RKO (cell line): ENCODE measurements at regions not wholly inside any gene's neighbourhood (a gene's known extent, or its start where the extent isn't known, plus 50 kb on each side); places are given as distances from the start of the nearest gene placed in this dataset.
A peak's percentile ranks its signal among the peaks of the same experiment; 100 is the strongest.

Experiments used
- DNase-seq: peaks from one replicate; pipeline ENCODE4 v3.0.0-alpha.2; 2016; ENCODE audit warnings: low spot score

DNA sequence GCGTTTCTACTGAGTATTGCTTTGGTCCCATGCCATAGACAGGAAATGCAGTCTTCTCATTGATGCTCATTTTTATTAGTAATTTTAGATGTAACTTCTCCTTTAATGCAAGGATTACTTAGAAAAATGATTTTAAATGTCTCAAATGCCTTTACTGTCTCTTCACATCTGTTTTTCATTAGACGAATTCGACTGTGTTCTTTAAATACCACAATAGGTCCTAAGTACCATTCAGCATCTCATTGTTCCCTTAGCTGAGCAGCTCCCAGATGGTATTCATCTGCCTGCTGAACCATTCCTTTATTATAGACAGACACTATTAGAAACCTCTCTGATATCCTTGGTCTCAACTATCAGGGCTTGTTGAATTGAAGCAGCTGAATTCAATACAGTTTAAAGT lies 113.6 kb downstream of the LSMEM1 start:
- no peak for DNase-seq

DNA sequence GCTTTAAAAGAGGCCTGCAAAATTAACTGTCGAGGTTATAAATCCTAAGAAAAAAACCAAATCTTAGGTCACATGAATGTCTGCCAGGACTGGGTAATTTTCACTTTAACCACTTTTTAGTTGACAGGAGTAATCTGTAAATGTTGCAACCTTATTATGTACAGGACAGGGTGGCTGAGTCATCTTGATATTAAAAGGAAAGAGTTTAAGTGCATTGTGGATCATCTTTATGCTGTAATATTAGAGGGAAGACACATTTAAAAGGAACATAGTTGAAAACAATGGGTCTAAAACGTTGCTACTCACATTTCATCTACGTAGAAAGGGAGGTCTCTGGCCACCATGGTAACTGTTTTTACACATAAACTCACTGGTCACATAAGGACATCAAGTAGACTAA lies 115.5 kb downstream of the LSMEM1 start:
- DNase-seq = no peak

DNA sequence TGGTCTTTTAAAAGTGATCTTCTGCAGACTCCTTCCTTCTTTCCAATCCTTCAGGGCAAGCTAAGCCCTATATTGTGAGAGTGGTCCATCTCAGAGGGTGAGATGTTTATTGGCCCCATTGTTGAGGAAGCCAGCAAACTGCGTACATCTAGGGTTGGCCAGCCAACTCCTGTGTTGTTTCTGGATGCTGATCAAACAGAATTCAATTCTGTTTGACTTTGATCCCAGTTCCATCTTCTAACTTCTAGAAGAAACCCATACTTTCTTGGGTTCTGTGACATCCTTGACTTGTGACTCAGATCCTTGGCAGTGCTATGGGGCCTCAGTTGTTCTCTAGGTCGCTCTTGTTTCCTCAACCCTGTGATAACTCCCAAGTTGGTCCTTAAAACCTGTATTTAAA lies 116.2 kb downstream of the LSMEM1 start:
- DNase-seq = no peak

DNA sequence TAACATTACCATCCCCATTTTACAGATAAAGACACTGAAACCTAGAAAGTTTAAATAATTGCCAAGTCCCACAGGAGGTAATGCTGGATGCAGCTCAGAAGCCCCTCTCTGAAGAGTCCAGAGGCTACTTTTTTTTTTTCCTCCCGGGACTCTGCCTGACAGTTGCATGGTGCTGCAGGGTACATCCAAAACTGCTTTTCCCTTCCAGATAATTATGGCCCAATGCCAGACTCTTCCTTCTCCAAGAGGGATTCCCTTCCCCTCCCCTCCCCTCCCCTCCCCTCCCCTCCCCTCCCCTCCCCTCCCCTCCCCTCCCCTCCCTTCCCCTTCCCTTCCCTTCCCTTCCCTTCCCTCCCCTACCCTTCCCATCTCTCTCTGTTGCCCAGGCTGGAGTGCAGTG lies 122.9 kb downstream of the LSMEM1 start:
- no peak for DNase-seq

DNA sequence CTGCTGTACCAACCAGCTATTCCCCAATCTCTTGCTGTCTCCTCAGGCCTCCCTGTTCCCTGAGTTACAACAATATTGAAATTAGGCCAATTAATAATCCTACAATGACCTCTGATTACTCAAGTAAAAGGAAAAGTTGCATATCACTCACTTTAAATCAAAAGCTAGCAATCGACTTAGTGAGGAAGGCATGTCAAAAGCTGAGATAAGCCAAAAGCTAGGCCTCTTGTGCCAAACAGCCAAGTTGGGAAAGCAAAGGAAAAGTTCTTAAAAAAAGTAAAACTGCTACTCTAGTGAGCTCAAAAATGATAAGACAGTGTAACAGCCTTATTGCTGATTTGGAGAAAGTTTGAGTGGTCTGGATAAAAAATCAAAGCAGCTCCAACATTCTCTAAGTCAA lies 129.8 kb downstream of the LSMEM1 start:
- DNase-seq = no peak

DNA sequence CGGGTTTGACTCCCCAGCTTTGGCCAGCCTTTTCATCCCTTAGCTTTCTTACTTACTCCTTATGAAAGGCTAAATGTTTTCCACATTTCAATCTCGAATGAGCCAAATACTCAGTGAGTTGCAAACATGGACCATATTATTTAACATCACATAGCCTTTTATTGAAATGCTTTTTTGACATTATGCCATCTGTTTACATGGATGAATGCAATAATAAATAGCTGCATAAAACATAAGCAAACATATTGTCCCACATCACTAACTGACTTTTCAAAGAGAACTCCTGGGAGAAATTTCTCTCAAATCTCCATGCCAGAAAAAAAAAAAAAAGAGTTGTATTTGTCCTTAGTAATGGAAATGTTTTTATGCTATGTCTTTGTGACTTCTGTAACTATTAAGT lies 134.9 kb downstream of the LSMEM1 start:
- no peak for DNase-seq

DNA sequence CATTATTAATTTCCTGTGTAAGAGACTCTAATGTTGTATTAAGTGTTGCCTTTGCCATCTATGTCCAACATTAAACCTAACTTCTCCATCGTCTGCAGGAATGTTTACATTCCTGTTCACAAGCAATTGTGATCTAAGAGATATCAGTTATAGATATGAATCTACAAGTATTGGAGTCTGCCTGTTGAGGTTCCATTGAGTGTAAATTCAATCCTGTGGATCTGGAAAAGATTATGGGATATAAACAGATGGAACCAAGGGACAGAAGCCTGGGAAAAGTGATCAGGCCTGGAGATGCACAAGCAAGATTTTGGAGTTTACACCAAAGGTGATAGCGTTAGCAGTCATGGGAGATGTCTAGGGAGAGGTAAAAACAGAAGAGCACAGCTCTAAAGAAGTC lies 135.5 kb downstream of the LSMEM1 start:
- DNase-seq = no peak

DNA sequence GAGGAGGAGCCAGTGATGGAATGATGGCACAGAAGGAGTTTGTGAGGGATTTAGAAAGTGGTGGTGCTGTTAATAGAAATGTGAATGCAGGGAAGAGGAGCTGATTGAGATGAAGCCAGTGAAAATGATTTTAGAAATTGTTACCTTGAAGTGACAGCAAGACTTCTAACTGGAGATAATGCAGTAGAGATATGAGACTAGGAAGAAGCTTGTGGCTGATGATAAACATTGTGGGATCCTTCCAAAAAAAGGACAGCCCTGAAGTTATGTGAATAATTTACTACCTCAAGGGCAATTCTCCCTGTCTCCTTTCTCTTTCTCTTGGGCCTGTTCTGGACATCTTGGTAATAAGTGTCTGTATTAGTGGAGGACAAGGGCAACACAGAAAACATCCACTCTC lies 138.6 kb downstream of the LSMEM1 start:
- no peak for DNase-seq

DNA sequence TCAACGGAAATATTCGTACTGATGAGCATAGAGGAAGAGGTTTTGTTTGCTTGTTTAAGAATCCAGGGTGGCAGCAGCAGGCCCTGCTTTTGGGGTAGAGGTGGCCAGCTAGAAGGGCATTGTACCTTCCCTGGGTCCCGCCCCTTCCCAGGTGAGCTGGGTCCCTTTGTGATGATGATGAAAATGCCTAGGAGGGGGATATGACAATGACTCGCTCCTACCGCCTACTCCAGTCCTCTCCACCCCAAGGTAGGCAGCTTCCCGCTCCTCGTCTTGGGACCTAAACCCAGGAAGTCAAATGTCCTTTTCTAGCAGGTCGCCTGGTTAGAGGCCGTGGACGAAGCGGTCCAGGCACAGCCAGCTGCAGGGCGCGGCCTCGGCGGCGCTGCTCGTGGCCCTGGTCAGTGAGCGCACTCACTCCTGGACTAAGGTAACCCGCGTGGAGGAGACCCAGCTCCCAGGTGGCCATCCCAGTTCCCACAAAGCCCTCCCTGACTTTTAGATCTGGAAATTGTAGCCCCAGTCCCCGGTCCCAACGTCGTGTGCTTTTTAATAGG lies 141.4 kb downstream of the LSMEM1 start:
- DNase-seq = no peak

DNA sequence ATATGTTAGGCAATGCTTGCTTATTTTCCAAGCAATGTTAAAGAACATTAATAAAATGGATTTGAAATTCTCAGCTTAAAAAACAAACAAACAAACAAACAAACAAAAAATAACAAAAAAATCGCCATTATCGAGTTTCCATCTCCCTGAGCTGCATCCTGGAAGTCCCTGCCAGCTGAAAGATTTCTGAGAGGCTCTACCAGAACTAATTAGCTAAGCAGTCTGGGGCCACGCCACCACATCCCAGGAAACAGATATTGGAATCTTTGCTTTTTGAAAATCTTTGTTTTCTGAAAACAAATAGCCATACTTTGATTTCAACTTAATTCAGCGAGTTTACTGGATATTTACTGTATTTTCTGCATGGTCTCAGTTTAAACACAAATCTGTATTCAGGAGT lies 143.6 kb downstream of the LSMEM1 start:
- DNase-seq = no peak

DNA sequence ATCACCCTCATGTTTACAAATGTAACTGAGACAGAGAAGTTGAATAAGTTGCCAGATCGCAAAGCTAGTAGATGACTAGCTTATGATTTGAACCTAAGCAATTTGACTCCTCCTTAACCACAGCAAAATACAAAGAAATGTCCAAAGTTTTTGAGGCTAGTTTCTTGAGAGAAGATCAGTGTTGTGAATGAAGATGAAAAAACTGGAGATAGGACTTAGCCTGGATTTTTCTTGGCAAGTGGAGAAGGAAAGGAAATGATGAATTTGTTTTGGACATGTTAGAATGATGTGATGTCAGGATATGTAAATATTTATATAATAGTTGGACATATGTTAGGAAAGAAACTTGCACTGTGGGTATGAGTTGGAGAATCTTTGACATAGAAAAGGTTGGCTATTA lies 149.8 kb downstream of the LSMEM1 start:
- DNase-seq = no peak

DNA sequence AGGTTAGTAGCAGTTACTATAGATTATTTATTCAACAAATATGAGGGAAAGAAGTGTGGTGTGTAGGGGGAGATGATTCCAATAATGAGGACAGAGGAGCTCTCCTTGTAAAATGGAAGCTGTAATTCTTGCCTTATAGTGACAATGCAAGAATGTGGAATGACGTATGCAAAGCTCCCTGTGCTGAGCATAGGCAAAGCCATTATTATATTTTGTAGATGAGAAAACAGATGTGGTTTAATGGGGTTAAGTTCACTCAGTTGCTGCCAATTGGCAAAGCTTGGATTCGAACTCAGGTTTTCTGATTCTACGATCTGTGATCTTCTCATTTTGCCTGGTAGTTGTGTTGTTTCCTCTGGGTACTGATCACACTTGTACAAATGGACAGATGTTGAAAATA lies 153.3 kb downstream of the LSMEM1 start:
- DNase-seq = no peak

DNA sequence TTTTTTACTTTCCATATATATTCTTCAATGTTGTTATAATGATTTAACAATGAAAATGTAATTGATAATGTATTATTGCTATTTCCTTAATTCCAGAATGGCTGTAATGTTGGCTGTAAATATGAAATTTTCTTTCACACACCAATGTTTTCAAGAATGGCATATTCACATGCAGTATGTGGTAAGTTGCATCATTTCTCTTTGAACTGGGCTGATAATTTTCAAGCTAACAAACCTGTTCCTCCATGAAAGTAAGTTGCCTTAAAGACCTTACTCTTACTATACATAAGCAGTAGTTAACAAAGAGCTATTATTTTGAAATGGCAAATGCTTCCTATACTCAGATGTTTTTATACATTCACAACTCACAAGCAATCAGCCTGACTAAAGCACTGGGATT lies 154.5 kb downstream of the TMEM168 start:
- DNase-seq = no peak

DNA sequence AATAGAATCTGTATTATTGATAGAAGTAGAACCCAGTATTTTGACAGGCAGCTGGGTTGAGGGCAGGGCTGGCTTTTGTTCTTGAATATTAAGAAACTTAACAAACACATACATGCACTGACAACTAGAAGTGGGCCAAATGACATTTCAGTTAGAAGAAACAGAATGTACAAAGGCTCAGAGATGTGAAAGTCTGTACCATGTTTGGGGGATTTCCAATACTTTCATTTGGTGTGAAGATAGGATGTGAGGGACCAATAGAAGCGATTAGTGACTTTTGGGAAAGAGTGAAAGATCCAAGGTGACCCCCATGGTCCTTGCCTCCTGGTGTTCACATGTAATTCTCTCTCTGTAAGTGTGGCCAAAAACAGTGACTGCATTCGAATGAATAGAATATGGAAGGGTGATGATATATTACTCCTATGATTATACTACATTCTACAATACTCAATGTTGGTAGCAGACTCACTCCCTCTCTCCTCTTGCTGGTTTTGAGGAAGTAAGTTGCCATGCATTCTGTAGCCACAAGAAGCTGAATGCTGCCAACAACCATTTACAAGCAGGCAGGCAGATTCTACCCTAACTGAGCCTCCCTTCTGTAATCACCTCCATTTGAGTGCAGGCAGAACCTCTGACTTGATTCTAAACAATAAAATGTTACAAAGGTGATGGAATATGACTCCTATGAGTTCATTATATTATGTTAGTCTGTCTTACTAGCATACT lies 151.4 kb downstream of the TMEM168 start:
- no peak for DNase-seq

DNA sequence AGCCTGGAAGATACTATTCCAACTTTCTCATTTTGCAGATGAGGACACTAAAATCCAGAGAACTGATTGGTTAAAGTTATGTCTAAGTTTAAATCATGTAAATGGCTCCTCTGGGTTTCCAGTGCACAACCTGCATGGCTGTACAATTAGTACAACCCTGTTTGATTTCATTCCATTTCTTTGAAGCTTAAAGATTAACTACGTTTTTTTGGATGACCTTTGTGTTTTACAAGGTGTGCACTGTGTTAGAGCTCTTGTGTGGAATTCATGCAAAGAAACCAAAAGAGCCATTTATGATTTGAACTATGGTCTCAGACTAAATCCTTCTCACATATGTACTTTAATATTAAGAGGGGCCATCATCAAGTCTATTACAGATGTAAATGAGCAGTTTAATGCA lies 149.5 kb downstream of the TMEM168 start:
- DNase-seq = no peak

DNA sequence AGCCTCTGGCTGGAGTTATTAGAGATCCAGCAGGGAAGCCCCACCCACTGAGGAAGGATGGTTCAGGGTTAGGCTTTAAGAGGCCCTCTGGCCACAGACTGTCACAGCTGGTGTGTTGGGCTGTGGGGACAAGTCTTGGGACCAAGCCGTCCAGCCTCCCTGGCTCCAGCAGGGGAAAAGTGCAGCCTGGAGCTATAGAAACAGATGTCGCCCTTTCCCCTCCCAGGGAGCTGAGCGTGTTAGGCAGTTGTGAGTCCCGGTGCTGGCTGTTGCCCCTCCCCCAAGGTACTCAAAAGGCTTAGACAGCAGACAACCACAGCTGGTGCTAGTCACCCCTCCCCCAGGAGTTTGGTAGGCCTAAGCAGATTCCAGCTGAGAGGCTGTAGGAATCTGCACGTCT lies 143.4 kb downstream of the TMEM168 start:
- DNase-seq = no peak

DNA sequence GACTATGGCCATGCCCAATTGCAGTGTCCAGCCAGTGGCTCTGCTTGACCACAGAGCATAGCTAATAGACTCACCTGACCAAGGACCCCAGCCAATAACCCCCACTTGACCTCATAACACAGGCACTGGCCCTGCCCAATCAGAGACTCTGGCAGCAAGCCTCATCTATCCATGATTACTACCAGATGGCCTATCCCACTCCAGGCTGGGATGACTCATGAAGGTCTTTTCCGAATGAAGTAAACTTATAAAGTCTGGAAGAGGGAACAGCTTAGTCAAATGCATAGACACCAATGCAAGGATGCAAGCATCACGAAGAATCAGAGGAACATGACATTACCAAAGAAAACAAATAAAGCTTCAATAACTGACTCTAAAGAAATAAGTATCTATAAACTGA lies 141.4 kb downstream of the TMEM168 start:
- no peak for DNase-seq

DNA sequence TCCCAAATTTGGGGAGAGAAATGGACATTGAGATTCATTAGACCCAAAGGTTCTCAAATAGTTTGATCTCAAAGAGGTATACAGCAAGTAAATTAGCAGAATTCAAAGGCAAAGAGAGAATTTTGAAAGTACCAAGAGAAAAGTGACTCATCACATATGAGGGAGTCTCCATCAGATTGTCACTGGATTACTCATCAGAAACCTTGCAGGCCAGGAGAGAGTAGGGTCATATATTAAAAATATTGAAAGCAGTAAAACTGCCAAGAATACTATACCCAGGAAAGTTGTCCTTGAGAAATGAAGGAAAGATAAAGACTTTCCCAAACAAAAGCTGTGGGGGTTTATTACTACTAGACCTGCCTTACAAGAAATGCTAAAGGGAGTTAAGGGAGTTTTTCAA lies 140.6 kb downstream of the TMEM168 start:
- DNase-seq = peak; percentile 47

DNA sequence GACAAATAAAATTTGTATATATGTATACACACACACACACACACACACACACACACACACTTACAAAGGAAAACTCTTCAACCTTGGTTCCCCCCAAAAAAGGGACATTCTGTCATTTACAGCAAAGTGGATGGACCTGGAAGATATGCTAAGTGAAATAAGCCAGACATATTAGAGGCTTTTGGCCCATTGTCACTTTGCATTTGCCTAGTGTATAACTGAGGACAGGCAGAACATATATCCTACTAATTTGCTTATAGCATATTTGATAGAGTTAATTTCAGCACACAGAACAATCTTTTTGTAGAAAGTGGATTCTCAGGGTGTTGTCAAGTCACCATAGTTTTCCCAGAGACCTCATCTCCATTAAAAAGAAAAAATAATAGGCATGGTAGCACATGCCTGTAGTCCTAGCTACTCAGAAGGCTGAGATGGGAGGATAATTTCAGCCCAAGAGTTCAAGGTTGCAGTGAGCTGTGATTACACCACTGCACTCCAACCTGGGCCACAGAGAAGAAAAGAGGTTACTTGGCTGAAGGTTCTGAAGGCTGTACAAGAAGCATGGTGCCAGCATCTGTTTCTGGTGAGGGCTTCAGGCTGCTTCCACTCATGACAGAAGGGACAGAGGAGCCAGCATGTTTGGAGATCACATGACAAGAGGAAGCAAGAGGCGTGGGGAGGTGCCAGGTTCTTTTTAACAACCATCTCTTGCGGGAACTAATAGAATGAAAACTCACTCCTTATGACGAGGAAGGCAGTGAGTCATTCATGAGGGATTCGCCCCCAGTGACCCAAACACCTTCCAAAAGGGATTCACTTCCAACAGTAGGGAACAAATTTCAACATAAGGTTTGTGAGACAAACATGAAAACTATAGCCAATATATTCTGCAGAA lies 135.6 kb downstream of the TMEM168 start:
- peak; percentile 54 for DNase-seq

DNA sequence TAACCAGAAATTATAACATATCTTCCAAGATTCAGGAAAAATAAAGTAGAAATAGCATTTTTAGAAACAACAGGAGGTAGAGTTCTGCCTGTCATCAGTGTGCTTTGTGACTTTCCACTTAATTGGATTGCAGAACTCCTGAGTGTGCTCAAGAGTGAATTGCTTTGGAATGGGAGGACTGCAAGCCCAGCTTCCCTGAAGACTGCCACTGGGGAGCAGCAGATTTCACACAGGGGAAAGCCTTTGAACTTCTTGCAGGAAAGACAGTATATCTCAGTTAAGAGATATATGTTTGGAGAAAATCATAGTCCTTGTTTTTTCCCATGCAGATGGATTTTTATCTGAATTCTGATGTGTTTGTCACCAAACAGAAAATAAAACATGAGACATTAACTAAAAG lies 124.5 kb downstream of the TMEM168 start:
- peak; percentile 49 for DNase-seq

DNA sequence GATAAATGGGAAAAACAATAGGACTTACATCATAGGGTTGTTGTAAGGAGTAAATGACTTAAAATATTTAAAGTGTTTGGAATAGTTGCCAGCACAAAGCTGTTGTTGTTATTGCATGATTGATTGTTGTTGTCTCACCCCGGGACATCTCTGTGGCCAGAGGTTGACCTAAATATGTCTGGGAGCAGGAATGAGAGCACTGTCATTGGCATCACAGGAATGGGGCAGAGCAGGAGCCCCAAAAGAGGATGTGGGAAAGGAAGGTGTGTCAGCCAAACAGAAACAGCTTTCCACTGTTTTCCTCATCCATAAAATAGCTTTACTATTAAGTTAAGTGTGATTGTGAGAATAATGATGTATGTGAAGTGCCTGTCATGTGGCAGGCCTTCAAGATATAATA lies 121.6 kb downstream of the TMEM168 start:
- DNase-seq = no peak

DNA sequence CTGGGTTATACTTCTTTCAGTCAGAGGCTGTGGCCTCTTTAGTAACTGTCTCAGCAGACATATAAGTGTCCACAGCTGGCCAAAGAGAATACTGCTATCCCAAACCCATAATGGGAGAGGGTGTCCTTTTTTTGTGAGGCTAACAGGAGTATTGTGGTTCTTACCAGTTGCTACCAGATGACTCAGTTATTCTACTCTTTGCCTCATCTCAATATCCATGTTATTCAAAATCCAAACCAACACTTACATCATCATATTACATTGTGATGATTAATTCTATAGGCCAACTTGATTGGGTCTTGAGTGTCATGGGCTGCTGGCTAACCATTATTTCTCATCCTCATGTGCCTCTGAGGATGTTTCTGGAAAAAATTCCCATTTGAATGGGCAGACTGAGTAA lies 120.9 kb downstream of the TMEM168 start:
- DNase-seq = peak; percentile 64

DNA sequence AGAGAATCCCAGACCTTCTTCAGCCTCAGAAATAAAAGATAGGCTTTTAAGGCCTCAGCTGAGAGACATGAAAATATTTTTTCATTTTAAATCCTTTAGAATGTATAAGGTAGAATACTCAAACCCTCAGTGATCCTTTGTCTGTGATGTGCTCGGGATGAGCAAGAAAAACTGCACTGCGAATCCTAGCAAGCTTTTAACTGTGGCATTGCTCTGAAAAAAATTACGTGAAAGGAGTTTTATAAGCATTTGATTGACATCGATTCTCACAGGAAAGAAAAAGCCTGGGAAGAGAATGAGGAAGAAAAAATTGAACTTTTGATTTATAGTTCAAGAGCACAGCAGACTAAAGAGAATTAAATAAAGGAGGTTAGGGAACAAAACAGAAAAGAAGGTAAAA lies 120.0 kb downstream of the TMEM168 start:
- DNase-seq = no peak
